Fibroblast of gingiva (primary cell): ENCODE measurements at regions not wholly inside any gene's neighbourhood (a gene's known extent, or its start where the extent isn't known, plus 50 kb on each side); places are given as distances from the start of the nearest gene placed in this dataset.
A peak's percentile ranks its signal among the peaks of the same experiment; 100 is the strongest.
"Not testable (repeated sequence)": the region's sequence is repeated elsewhere in the genome, so short reads cannot be mapped to it uniquely, and the experiment has no call there.

Experiments
- DNase-seq: peaks from one replicate; pipeline ENCODE4 v3.0.0-alpha.2; 2011; ENCODE audit warnings: low read depth

DNA sequence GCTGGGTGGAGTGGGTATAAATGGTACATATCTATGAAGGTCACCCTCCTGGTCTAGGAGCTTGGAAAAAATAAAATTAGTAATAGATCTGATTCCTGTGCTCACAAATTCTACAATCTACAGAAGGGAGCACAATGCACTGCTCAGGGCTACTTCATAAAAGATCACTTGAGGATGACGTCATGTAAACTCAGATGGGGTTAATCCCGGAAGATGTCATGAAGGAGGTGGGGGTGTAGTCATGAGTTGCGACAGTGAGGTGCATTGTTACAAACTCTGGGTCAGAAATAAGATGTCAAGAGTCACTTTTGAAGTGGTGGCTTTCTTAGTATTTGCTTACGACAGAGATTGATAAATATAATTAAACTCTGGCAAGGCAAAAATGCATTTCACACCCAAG lies 68.2 kb downstream of the LHX9 start:
- DNase-seq: no peak

DNA sequence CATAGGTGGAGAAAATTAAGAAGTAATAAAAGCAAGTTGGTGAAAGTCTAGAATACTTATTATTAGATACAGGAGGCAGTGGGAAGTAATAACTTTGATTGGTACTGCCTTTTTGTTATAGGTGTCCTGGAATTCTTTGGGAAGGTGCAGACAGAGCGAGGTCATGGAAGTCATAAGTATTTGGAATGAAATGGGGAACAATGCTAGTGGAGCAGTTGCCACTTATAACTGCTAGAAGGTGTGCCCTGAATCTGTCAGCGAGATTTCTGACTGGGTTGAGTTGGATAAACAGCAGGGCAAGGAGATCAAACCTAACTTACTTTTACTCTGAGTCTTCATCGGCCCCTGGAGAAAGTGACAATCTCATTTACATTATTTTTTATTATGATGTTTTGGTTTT lies 69.6 kb downstream of the LHX9 start:
- no peak for DNase-seq

DNA sequence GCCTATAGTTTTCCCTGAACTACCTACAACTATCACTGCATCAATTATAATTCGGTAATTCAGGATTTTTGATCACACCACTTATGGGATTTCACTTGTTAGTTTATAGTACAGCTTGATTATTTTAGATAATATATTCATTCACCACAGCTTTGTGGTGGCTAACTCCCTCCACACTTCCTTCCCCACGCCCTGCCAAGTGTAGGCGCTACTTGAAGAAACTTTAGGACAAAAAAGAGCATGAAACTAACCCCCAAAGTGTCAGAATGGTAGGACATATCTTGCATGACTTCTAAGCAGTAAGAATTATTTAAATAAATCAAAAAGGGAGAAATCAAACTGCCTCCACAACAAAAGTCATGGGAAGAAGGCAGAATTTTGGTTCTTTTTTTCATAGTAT lies 70.1 kb downstream of the LHX9 start:
- DNase-seq: no peak

DNA sequence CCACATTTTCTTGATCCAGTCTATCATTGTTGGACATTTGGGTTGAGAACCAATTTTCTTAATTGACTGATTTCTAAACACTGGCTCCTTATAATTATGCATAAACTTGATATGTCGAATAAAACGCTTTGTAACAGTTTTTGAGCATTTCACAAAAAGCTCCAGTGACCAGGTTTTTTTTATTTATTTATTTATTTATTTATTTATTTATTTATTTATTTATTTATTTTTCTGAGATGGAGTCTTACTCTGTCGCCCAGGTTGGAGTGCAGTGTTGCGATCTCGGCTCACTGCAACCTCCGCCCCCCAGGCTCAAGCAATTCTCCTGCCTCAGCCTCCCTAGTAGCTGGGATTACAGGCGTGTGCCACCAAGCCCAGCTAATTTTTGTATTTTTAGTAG lies 71.4 kb downstream of the LHX9 start:
- DNase-seq: not testable (repeated sequence)

DNA sequence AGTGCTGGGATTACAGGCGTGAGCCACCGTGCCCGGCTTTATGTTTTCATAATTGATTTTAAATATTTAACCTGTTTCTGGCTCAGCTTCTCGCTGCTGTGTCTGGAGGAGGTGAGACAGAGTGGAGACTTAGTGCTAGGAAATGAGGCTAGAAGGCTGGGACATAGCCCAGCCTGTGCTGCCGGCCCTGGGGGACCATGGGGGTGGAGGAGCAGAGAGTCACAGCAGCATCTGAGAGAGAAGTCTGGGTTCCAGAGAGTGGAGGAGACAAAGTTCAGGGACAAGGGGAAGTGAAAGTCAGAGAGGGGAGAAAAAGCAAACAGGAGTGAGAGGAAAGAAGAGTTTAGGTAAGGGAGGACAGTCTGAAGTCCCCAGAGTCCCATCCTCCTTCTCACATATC lies 71.9 kb downstream of the LHX9 start:
- no peak for DNase-seq

DNA sequence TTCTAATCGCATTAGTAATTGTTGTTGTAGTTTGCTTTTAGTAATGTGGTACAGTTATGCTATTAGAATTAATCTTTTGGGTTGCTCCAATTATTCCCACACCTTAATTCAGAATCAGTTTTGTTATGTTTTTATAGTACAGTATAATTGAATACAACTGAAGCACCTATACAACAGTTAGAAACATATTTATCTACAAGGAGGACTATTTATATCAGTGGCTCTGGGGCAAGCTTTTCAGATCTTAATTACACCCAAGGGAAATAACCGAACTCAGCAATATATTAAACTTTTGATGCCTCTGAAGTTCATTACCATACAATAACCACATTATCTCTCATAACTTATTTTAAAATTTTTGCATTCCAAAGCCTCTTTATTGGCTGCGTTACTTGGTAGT lies 74.4 kb downstream of the LHX9 start:
- no peak for DNase-seq

DNA sequence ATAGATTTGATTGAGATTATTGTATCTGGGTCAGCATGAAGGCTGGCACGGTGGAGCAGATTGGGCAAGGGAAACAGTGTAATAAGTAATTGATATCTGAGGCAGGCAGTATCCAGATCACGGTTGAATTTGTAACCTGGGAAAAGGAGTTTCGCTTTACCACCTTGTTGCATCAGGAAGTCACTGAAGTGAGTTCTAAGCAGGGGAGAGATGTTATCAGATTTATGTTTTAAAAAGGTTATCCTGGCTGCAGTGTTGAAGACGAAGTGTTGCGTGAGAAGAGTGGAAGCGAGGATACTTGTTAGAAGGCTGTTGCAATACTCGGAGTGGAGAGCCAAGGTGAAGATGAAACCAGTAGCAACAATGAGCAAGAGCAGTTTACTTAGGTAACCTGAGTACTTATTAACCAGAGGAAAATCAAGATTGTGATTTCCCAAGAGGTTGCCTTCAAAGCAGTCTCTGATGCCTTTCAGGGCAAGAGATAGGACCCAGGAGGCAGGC lies 77.8 kb downstream of the LHX9 start:
- no peak for DNase-seq

DNA sequence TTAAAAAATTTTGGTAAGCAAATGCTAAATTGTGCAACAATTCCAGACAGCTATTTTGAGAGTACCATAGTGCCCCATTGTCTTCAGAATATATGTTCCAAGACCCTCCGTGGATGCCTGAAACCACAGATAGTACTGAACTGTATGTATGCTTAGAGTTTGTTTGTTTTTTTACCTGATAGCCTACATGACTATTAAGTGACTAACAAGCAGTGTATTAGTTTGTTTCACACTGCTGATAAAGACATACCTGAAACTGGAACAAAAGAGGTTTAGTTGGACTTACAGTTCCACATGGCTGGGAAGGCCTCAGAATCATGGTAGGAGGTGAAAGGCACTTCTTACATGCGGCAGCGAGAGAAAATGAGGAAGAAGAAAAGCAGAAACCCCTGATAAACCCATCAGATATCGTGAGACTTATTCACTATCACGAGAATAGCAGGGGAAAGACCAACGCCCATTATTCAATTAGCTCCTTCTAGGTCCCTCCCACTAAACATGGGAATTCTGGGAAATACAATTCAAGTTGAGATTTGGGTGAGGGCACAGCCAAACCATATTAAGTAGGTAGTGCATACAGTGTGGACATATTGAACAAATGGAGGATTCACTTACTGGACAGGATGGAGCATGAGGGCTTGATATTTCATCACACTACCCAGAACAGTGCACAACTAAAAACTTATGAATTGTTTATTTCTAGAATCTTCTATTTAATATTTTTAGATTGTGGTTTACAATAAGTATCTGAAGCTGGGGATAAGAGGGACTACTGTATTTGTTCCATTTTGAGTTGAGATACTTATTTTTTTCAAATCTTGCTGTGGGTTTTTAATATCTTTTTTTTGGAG lies 78.5 kb downstream of the LHX9 start:
- no peak for DNase-seq

DNA sequence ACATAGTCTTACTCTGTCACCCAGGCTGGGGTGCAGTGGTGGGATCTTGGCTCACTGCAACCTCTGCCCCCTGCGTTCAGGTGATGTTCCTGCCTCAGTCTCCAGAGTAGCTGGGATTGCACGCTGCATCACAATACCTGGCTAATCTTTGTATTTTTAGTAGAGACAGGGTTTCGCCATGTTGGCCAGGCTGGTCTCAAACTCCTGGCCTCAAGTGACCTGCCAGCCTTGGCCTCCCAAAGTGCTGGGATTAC lies 79.0 kb downstream of the LHX9 start:
- not testable (repeated sequence) for DNase-seq

DNA sequence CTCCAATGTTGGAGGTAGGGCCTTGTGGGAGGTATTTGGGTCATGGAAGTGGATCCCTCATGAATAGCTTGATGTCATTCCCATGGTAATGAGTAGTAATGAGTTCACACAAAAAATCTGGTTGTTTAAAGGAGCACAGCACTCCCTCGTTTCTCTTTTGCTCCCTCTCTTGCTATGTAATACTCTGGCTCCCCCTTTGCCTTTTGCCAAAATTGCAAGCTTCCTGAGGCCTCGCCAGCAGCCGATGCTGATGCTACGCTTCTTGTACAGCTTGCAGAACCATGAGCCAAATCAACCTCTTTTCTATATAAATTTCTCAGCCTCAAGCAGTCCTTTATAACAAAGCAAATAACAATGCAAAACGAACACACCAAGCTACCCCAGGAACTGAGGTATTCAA lies 80.9 kb downstream of the LHX9 start:
- DNase-seq: no peak

DNA sequence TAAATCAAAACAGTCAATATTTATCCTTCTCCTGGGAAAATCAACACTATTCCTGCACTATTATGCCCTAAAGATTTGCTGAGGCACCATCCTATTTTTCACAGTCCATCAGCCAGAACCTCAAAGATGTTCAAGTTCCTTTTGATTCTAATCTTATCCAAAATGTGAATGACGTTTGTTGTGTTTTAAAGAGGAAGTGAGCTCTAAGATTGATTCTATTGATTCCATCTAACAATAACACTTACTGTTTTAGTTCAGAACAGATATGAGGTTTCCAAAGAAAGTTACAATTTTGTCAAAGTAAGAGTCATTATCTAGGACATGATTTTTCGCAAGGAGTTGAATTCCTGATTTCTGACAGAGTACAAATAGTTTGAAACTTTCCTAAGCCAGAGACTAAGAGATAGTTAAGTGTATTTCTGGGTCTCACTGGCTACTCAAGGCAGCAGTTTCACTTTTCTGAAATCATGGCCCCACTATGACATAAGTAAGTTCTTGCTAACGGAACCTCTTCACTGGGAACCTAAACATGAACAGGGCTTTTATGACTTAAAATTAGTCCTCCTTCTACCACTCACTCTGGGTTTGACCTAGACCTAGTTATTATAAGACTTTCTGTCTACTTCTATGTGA lies 84.7 kb downstream of the LHX9 start:
- DNase-seq: no peak

DNA sequence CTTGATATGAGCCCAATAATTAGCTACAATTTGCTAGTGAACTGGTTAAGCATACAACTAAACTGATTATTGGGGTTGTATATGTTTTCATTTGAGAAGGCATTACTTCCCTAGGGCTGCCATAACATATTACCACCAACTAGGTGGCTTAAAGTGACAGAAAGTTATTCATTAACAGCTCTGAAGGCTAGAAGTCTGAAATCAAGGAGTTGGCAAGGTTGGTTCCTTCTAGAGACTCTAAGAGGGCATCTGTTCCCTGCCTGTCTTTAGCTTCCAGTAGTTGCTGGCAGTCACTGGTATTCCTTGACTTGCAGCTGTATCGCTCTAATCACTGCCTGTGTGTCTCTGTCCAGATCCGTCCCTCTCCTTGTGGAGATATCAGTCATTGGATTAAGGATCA lies 86.3 kb downstream of the LHX9 start:
- no peak for DNase-seq

DNA sequence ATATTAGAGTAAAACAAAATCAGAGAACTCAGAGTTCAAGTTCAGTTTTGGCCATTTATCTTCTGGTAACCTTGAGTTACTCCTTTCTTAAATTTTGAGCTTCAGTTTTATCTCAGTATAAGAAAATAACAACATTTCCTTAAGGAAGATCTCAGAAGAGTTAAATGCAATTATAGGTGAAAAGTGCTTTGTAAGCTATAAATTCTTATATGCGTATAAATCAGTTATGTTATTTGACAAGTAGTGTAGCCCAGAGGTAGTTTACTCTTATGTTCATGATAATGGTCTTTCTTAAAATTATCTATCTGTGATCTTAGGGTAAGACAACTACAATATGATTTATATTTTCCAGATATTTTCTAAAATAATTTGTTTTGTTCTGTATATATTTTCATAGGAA lies 89.8 kb downstream of the LHX9 start:
- no peak for DNase-seq

DNA sequence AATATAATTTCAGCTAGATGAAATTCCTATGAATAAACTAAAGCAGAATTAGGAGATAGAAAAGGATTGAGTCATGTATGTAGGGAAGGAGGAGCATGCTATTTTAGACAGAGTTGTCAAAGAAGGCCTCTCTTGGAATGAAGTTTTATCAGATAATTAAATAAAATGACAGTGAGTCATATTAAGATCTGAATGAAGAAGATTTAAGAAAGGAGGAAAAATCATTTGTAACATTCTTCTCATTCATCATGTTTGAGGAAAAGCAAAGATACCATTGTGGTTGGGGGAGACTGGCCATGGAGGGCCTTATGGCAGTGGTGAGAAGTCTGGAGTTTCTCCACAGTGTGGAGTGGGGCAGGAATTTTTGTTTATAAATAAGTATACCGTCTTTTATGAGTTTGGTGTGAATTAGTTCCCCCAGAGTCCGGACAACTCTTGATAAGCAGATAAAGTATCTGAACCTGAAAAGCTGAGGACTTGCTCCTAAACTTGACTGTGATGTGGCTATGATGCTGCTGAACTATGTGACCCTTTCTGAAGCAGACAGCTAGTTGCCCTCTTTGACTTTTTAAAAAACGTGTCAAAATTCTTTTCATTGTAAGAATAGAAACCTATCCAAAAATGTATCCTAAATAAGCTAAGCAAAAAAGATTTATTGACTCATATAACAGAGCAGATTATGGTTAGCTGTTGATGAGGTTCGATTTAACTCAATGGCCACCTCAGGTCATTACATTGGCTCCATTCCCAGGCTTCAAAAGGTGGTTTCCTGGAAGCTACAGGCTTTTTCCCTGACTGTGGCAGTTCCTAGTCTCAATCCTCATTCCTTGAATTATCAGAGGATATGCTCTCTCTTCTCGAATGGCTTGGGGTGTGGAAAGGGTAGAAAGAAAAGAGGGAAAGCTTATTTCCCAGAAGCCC lies 90.8 kb downstream of the LHX9 start:
- DNase-seq: no peak

DNA sequence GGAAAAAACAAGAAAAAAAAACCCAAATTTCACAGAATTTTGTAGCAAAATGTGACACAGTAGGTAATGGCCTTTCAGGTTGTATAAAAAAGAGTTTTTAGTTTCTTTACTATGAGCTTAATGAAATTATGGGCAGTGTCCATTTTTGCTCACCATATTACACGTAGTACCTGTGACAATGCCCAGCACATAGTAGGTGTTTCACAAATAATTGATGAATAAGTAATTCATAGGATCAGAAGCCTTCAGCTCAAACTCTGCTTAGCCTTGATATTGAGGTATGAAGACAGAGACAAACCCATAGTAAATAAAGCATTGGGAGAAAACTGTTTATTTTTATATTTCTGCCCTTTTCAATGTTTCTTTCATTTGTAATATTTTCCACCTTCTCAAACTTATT lies 97.2 kb downstream of the LHX9 start:
- DNase-seq: no peak

DNA sequence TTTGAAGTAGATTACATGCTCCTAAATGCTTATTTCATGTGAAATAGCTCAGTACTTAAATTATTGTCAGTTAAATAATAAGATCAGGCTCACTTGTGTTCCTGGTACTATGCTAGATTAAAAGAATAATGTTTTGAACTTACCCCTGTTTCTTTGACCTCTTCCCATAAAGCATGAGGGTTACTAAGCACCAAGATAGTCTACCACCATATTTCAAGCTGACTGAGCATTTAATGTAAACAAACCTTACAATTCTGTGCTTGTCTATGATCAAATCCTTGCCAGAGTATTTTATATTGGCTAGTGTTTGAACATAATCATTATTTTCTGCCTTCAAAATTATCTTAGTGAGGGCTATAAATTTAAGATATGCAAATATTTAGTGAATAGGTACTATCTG lies 98.1 kb downstream of the LHX9 start:
- DNase-seq: no peak

DNA sequence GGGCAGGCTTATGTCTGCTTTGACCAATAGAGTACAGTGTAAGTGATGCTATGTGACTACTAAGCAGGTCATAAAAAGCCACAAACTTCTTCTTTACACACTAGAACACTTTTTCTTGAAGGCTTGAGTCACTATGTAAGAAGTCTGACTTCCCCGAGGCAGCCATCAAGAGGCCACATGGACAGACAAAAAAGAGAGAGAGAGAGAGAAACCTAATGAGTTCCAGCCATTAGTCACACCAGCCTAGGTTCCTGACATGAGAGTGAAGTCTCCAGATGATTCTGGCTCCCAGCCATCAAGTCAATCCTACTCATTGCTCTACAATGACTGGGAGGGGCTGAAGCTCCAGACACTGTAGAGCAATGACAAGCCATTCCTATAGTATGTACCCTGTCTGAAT lies 101.4 kb downstream of the LHX9 start:
- DNase-seq: peak; percentile 23

DNA sequence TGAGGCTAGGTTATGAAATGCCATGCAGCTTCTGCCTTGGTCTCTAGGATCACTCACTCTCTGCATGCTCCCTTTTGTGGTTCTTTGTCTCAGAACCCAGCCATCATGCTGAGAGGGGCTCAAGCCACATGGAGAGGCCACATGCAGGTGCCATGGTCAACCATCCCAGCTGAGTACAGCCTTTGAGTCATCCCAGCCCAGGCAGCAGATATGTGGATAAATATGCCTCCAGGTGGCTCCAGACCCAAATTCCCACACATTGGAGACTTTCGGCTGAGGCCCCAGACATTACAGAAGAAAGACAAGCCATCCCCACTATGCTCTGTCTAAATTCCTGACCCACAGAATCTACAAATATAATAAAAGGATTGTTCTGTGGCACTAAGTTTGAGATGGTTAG lies 102.0 kb downstream of the LHX9 start:
- DNase-seq: no peak

DNA sequence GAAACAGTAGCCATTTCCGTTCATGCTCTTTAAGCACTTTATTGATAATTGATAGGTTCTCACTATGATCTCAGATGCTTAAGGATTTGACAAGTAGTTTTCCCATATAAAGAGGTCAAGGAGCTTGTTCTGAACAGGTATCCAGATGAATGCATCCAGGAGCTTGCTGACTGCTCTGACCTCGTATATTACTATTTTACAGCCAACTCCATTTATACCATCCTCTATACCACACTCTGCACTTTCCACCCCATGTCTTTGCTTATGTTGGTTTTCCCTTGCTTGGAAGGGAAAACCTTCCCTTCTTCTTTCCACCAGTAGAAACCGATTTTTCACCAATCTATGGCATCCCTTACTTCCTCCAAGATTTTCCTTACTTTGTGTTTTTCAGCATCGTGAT lies 107.2 kb downstream of the LHX9 start:
- no peak for DNase-seq

DNA sequence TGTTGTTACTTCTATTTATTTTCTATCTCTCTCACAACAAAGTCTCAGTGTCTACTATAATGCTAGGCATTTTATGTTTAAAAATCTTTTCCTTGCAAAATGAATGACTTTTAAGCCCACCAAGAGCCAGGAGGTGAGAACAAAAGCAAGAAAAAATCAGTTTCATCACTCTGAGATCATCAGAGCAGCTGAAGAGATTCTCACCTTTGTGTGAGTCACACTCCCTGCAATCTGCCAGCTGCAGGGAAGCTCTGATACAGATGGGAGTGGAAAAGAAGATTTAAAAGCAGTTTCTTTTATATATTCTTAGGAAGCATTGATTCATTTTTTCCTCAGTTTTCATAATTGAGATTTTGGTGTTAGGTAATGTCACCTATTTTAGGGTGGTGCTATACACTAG lies 107.6 kb downstream of the LHX9 start:
- no peak for DNase-seq

DNA sequence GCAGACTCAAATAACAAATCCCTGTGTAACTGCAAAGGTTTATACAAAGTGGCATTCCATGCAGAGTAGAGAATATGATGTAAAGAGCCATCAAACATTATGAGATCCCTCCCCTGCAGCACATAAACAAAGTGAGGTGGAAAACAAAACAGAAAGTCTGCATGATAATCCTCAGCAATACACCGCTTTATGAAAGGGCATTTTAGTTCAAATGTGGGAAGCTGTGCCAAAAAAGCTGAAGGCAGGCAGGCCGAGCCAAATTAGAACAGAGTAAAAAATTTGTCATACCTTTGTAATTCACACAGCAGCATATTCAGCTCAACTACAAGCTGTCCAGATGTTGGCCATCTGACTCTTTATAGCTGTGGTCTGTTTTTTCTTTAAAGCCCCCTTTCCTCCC lies 113.5 kb downstream of the LHX9 start:
- DNase-seq: peak; percentile 9

DNA sequence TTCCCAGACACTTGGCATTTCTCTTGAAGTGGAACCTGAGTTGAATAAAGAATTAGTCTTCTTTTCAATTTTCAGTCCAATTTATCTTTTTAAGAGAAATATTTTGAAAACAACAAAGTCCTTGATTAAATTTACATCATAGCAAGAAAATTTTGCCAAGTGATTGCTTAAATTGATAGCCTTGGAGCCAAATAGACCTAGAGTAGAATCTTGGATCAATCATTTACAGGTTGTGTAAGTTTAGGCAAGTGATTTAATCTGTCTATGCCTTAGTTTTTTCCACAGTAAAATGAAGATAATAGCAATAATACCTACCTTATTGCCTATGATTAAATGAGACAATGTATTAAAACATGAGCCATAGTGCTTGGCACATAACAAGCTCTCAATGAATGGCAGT lies 113.9 kb downstream of the LHX9 start:
- DNase-seq: no peak

DNA sequence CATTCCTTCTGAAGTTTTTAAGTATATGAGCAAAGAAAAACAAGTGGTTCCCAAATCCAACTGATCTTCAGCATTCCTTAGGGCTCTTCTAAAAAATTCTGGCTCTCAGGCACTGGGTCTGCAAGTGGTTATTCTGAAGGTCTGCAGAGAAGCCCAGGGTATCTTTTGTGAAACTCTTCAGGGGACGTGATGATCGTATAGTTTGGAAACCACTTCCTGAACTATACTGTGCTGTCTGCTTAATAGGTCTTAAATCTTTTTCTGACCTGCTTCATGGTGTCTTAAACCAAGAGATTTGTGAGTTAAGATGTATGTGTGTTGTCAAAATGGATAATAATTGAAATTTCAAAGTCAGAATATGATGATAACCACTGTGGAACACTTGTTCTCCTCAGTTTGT lies 115.5 kb downstream of the LHX9 start:
- DNase-seq: no peak
